ENCODE measurements at regions not wholly inside any gene's neighbourhood (a gene's known extent, or its start where the extent isn't known, plus 50 kb on each side); places are given as distances from the start of the nearest gene placed in this dataset.

- ATAC-seq, result no peak
- no peak for TF ChIP-seq ZNF8 (CRISPR knock-in tag; IDR thresholded peaks at IDR 0.05)
- no peak for TF ChIP-seq ZNF565 (CRISPR knock-in tag; conservative IDR thresholded peaks at IDR 0.05; ENCODE audit: low read depth)
- TF ChIP-seq RARB (CRISPR knock-in tag; IDR thresholded peaks at IDR 0.05), result no peak
- TF ChIP-seq CREB5 (CRISPR knock-in tag; IDR thresholded peaks at IDR 0.05; ENCODE audit: low read depth), result no peak
- no peak for TF ChIP-seq OSR1 (CRISPR knock-in tag; IDR thresholded peaks at IDR 0.05)
- TF ChIP-seq POU6F1 (CRISPR knock-in tag; IDR thresholded peaks at IDR 0.05; ENCODE audit: borderline replicate concordance, low read depth), result no peak
- no peak for TF ChIP-seq ZNF70 (CRISPR knock-in tag; IDR thresholded peaks at IDR 0.05)
- TF ChIP-seq TOX (CRISPR knock-in tag; IDR thresholded peaks at IDR 0.05; ENCODE audit: borderline replicate concordance), result no peak
- TF ChIP-seq ZC3H10 (CRISPR knock-in tag; IDR thresholded peaks at IDR 0.05), result no peak
- TF ChIP-seq CSDC2 (CRISPR knock-in tag; IDR thresholded peaks at IDR 0.05), result no peak
- no peak for TF ChIP-seq ARNTL (CRISPR knock-in tag; IDR thresholded peaks at IDR 0.05; ENCODE audit: borderline replicate concordance, low read depth)
- TF ChIP-seq ESRRG (CRISPR knock-in tag; IDR thresholded peaks at IDR 0.05), result no peak
- no peak for TF ChIP-seq CSRNP3 (CRISPR knock-in tag; IDR thresholded peaks at IDR 0.05)
- no peak for TF ChIP-seq TSHZ2 (CRISPR knock-in tag; IDR thresholded peaks at IDR 0.05)
- TF ChIP-seq SNAI2 (CRISPR knock-in tag; IDR thresholded peaks at IDR 0.05), result no peak
- TF ChIP-seq PPARA (CRISPR knock-in tag; IDR thresholded peaks at IDR 0.05; ENCODE audit: borderline replicate concordance), result no peak
- no peak for TF ChIP-seq ZFP30 (CRISPR knock-in tag; IDR thresholded peaks at IDR 0.05)
These were observed 220.9 kb upstream of the TUT7 start for GRCh38 chr9:86575137-86575536.

- no peak for TF ChIP-seq TSHZ2 (CRISPR knock-in tag; IDR thresholded peaks at IDR 0.05)
- no peak for TF ChIP-seq ESRRG (CRISPR knock-in tag; IDR thresholded peaks at IDR 0.05)
- TF ChIP-seq TOX (CRISPR knock-in tag; IDR thresholded peaks at IDR 0.05; ENCODE audit: borderline replicate concordance), result no peak
- no peak for TF ChIP-seq ZFP3 (CRISPR knock-in tag; IDR thresholded peaks at IDR 0.05)
- TF ChIP-seq PATZ1 (CRISPR knock-in tag; IDR thresholded peaks at IDR 0.05; ENCODE audit: borderline replicate concordance), result no peak
- no peak for ATAC-seq
These were observed 219.7 kb upstream of the TUT7 start for GRCh38 chr9:86573886-86574285.
